PC-3 (cell line): ENCODE measurements at regions not wholly inside any gene's neighbourhood (a gene's known extent, or its start where the extent isn't known, plus 50 kb on each side); places are given as distances from the start of the nearest gene placed in this dataset.

ENCODE experiments used
- ATAC-seq: fragments of 200-7000 bp; cut with Tn5 transposase; 2 replicates; pipeline ENCODE4 v1.9.1; 2020; ENCODE audit warnings: mild to moderate bottlenecking, moderate library complexity
- BruUV-seq: library from RNA; stranded (reverse); fragments of 400-500 nt; replicated peaks from 2 replicates; lab custom pipeline; 2021; lab: Mats Ljungman, UMichigan
- CTCF ChIA-PET: fragments of 300-600 bp; sonication (Branson Sonifier 250); formaldehyde crosslinking; loops from one replicate; lab custom pipeline; 2022; ENCODE audit warnings: antibody characterized with exemption; lab: Charles Lee
- POLR2A ChIA-PET: fragments of 300-600 bp; sonication (Branson Sonifier 250); formaldehyde crosslinking; loops from one replicate; lab custom pipeline; 2022; ENCODE audit warnings: antibody characterized with exemption; ENCODE audit not compliant: unreplicated experiment; lab: Charles Lee
- DNase-seq: peaks from one replicate; pipeline ENCODE4 v3.0.0-alpha.2; 2015
- H2AFZ ChIP-seq: fragments of 300-600 bp; sonication (generic); 2 replicates; pipeline ENCODE4 v1.6.0; 2016; ENCODE audit warnings: antibody characterized with exemption, low read length
- H3F3A ChIP-seq: fragments of 300-600 bp; sonication (generic); one replicate; pipeline ENCODE4 v1.6.0; 2017; ENCODE audit warnings: antibody characterized with exemption, low read length, control low read depth, mild to moderate bottlenecking; ENCODE audit not compliant: unreplicated experiment
- H3K27ac ChIP-seq: fragments of 300-600 bp; sonication (generic); 2 replicates; pipeline ENCODE4 v1.5.1; 2016; ENCODE audit warnings: mild to moderate bottlenecking, low read length
- H3K27me3 ChIP-seq: fragments of 300-600 bp; sonication (generic); 2 replicates; pipeline ENCODE4 v1.6.1; 2016; ENCODE audit warnings: low read length, mixed read lengths
- H3K36me3 ChIP-seq: fragments of 300-600 bp; sonication (generic); 2 replicates; pipeline ENCODE4 v1.6.1; 2016; ENCODE audit warnings: low read depth, mixed run types, low read length, mixed read lengths
- H3K4me1 ChIP-seq: fragments of 300-600 bp; sonication (generic); 2 replicates; pipeline ENCODE4 v1.5.1; 2016; ENCODE audit warnings: low read length; ENCODE audit not compliant: insufficient read depth
- H3K4me2 ChIP-seq: fragments of 300-600 bp; sonication (generic); 2 replicates; pipeline ENCODE4 v1.6.0; 2016; ENCODE audit warnings: low read length
- H3K4me3 ChIP-seq: fragments of 300-600 bp; sonication (generic); 2 replicates; pipeline ENCODE4 v1.5.1; 2016; ENCODE audit warnings: mild to moderate bottlenecking, low read length, mixed read lengths
- H3K79me2 ChIP-seq: fragments of 300-600 bp; sonication (generic); 2 replicates; pipeline ENCODE4 v1.6.1; 2017; ENCODE audit warnings: low read length, mixed read lengths
- H3K9ac ChIP-seq: fragments of 300-600 bp; sonication (generic); 2 replicates; pipeline ENCODE4 v1.6.0; 2016; ENCODE audit warnings: mild to moderate bottlenecking, low read length
- H3K9me2 ChIP-seq: fragments of 300-600 bp; sonication (generic); replicated peaks from 2 replicates; pipeline ENCODE4 v1.6.1; 2016; ENCODE audit warnings: mixed run types, low read length, mixed read lengths
- H3K9me3 ChIP-seq: fragments of 300-600 bp; sonication (generic); 2 replicates; pipeline ENCODE4 v1.6.1; 2016; ENCODE audit warnings: low read length, mixed read lengths
- H4K20me1 ChIP-seq: fragments of 300-600 bp; sonication (generic); 2 replicates; pipeline ENCODE4 v1.6.1; 2016; ENCODE audit warnings: low read length, mixed read lengths
- CTCF ChIP-seq: fragments of 300-600 bp; sonication (generic); conservative IDR thresholded peaks from 2 replicates; pipeline ENCODE4 v1.5.1; 2017; ENCODE audit warnings: antibody characterized with exemption, low read depth, mild to moderate bottlenecking, low read length
- EZH2 ChIP-seq: fragments of 300-600 bp; sonication (generic); IDR thresholded peaks from one replicate; pipeline ENCODE4 v1.6.1; 2017; ENCODE audit warnings: antibody characterized with exemption, mild to moderate bottlenecking, low read length; ENCODE audit not compliant: unreplicated experiment
- EZH2phosphoT487 ChIP-seq: fragments of 300-600 bp; sonication (generic); IDR thresholded peaks from 2 replicates; pipeline ENCODE4 v1.6.1; 2018; ENCODE audit warnings: mild to moderate bottlenecking, antibody characterized with exemption, low read length, borderline replicate concordance
- intact Hi-C: fragments of 100-400 bp; cut with micrococcal nuclease; formaldehyde crosslinking; loops from 2 replicates; pipeline ENCODE4 v1.9.0; 2023

- no peaks in the 10 kb centered on the region for H3K9me3 ChIP-seq
- no peak for TF ChIP-seq CTCF
- TF ChIP-seq EZH2phosphoT487 = no peak
- no peak for TF ChIP-seq EZH2
- no peak for DNase-seq
- no peaks in the 10 kb centered on the region for H3K9me2 ChIP-seq
- no peaks in the 10 kb centered on the region for H3K4me1 ChIP-seq
- no peak overlapping the region for H2AFZ ChIP-seq
- no peaks in the 10 kb centered on the region for H3K79me2 ChIP-seq
- H3K27ac ChIP-seq = no peak overlapping the region
- CTCF ChIA-PET = no interaction called here
- intact Hi-C loops = no loop called here
- no peak overlapping the region for H3K4me3 ChIP-seq
- H3F3A ChIP-seq = no peaks in the 10 kb centered on the region
- POLR2A ChIA-PET = no interaction called here
- ATAC-seq = no peak
- no peaks in the 10 kb centered on the region for H4K20me1 ChIP-seq
- no peaks in the 10 kb centered on the region for H3K27me3 ChIP-seq
- H3K9ac ChIP-seq = no peak overlapping the region
- H3K4me2 ChIP-seq = no peak overlapping the region
- no peaks in the 10 kb centered on the region for H3K36me3 ChIP-seq
- no TSS peak for BruUV-seq
These were observed 542.5 kb downstream of the TLE4 start for GRCh38 chr9:80114241-80114640.

- Histone ChIP-seq H3K4me3 (no peak overlapping the region), H3K79me2 (no peaks in the 10 kb centered on the region), H3K9me2 (no peaks in the 10 kb centered on the region), H3K4me1 (no peaks in the 10 kb centered on the region), H3K36me3 (no peaks in the 10 kb centered on the region), H3K27ac (no peak overlapping the region), H3K9ac (no peak overlapping the region), H3K4me2 (no peak overlapping the region), H2AFZ (no peak overlapping the region), H3K27me3 (no peaks in the 10 kb centered on the region), H4K20me1 (no peaks in the 10 kb centered on the region), H3K9me3 (no peaks in the 10 kb centered on the region), H3F3A (no peaks in the 10 kb centered on the region)
- CTCF ChIA-PET = no interaction called here
- no TSS peak for BruUV-seq
- ATAC-seq (no peak), DNase-seq (no peak)
- no peak for TF ChIP-seq EZH2phosphoT487
- TF ChIP-seq EZH2 = no peak
- no peak for TF ChIP-seq CTCF
- POLR2A ChIA-PET = interaction anchor here (0.6 kb wide), 1 partner anchor 563 kb away, joined by 3 read pairs; no protein-coding TSS in a partner anchor
- intact Hi-C loops = no loop called here
These were observed 536.3 kb downstream of the TLE4 start for GRCh38 chr9:80107931-80108660.

GRCh38 chr9:80097476-80097875 is 525.7 kb downstream of the TLE4 start:
- H3K4me3 ChIP-seq = no peak overlapping the region
- ATAC-seq (no peak), DNase-seq (no peak)
- H3F3A ChIP-seq = no peaks in the 10 kb centered on the region
- TF ChIP-seq EZH2 (no peak), EZH2phosphoT487 (no peak), CTCF (no peak)
- intact Hi-C loops = no loop called here
- H3K4me2 ChIP-seq = no peak overlapping the region
- H4K20me1 ChIP-seq = no peaks in the 10 kb centered on the region
- H3K27me3 ChIP-seq = no peaks in the 10 kb centered on the region
- no peak overlapping the region for H3K9ac ChIP-seq
- no TSS peak for BruUV-seq
- CTCF ChIA-PET = no interaction called here
- H3K9me2 ChIP-seq = no peaks in the 10 kb centered on the region
- H3K9me3 ChIP-seq = no peaks in the 10 kb centered on the region
- POLR2A ChIA-PET = no interaction called here
- H3K79me2 ChIP-seq = no peaks in the 10 kb centered on the region
- no peak overlapping the region for H3K27ac ChIP-seq
- H3K36me3 ChIP-seq = no peaks in the 10 kb centered on the region
- H2AFZ ChIP-seq = no peak overlapping the region
- no peaks in the 10 kb centered on the region for H3K4me1 ChIP-seq
